Activated CD4-positive, alpha-beta T cell treated with anti-CD3 and anti-CD28 coated beads, Interleukin-2, amount 50 U/mL, for 48 hours (primary cell): ENCODE measurements at regions not wholly inside any gene's neighbourhood (a gene's known extent, or its start where the extent isn't known, plus 50 kb on each side); places are given as distances from the start of the nearest gene placed in this dataset.
"Not testable (repeated sequence)": the region's sequence is repeated elsewhere in the genome, so short reads cannot be mapped to it uniquely, and the experiment has no call there.

Source experiments
- DNase-seq, 2 experiments: peaks; one replicate each; pipeline ENCODE4 v3.0.0-alpha.2; 2020

DNA sequence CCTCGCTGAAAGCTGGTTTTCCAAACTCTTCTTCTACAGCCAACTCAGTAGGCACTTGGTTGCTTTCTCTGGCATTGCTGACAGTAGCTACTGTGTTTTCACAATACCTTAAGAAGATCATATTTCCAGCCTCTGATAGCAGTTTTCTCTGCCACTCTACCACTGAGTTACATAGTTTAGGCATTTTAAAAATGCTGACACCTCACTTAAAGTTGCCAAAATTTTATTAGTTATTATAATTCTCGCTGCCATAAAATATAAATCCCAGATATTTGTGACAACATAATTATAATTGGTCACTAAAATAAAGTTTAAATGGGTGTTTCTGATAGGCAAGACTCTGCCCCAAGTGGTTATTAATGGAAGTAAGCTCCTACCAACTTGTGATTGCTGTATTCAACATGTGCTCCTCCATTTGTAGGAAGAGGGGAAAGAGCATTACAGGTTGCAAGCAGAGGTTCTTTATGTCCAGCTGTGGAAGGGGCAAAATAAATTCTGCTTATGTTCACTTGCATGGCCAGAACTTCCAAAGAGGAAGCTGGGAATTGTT is 1202.8 kb downstream of the CNTNAP5 start:
- no peak for DNase-seq

DNA sequence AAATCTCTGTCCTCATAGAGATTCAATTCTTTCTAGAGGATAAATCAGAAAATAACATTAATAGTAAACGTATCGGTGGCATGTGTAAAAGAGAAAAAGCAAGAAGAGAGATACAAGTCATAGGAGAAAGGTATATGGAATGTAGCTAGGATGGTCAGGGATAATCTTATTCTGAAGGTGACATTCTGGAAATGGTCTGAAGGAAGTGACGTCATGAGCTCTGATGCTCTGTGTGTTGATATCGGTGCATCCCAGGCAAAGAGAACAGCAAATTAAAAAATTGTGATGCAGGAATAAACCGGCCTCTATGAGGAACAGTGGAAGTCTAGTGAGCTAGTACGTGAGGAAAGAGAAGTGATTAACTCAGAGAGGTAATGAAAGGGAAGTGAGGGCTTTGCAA is 1215.8 kb downstream of the CNTNAP5 start:
- DNase-seq, result no peak

DNA sequence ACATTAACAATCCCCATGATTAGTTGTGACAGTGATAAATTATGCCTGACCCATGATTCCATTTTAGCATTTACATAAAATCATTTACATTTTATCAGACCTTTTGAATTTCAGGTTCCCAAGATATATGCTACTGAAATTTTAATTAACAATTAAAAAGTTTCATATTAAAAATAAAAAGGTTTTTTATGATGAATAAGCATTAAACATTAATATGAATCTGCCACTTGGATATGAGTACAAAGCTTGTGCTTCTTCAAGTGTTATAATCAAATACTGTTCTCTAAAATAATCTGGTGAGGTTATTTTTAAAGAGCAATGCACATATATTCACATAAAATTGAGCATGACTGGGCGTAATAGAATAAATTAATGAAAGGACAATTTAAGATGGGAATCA is 1218.0 kb downstream of the CNTNAP5 start:
- DNase-seq, result no peak

DNA sequence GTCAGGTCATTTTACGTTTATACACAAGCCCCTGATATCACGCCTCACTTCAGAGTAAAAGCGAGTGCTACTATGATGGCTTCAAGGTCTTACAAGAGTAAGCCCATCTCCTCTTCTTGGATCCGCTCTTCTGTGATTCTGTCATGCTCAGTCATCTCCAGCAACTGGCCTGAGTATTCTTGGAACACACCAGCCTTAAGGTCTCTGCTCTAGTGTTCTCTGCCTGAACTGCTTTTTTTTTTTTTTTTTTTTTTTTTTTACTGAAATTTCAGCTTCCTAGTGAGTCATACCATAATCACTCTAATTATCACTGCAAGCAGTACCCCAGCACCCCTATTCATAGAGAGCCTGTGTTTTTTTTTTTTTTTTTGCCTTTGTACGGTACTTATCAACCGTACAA is 1228.9 kb downstream of the CNTNAP5 start:
- DNase-seq, result no peak

DNA sequence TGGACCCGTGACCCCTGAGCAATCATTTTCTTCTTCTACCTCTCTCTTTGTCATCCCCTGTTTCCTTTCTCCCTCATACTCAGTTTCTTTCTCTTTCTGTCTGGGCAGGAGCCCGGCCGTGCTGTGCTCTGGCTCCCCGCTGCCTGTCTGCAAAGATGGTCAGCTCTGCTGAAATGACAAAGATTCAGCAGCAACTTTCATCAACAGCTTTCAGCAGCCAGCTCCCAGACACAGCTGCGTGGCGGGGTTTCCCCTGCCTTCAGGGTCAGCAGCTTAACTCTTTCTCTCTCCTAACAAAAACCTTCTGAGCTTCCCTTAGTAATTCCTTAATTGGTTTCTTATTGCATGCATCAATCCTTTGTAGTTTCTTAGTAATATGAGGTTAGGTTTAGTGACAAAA is 1234.4 kb downstream of the CNTNAP5 start:
- no peak for DNase-seq

DNA sequence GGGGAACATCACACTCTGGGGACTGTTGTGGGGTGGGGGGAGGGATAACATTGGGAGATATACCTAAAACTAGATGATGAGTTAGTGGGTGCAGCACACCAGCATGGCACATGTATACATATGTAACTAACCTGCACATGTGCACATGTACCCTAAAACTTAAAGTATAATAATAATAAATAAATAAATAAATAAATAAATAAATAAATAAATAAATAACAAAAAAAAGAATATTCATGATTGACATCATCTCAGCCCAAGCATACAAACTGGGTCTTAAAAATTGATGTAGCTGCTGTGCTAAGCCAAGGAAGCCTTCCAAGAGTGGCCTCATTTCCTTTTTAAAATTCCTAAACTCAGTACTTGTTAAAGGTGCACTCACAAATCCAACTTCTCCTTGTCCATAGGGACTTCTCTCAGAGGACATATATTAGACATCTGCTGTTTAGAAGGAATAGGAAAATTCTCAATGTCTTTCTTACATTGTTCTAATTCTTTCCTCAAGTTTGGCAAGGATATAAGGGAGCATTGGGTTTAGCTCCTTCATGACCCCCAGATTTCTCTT is 1235.4 kb downstream of the CNTNAP5 start:
- DNase-seq, result not testable (repeated sequence)

DNA sequence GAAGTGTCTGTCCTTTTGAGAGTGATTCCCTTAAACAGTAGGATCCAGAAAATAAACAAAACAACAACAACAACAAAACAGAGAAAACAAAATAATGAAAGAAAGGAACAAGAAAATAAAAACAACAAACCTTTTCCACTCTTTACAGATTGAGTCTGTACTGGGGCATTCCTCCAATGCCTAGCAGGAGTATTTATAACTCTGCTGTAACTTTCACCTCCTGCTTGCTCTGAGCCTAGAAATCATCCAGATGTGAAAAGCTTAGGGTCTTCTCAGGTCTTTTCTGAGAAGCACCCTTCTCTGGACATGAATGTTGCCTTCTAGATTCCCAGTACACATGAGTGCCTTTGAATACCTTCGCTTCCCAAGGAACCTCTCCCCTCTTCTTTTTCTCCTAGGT is 1239.4 kb downstream of the CNTNAP5 start:
- no peak for DNase-seq

DNA sequence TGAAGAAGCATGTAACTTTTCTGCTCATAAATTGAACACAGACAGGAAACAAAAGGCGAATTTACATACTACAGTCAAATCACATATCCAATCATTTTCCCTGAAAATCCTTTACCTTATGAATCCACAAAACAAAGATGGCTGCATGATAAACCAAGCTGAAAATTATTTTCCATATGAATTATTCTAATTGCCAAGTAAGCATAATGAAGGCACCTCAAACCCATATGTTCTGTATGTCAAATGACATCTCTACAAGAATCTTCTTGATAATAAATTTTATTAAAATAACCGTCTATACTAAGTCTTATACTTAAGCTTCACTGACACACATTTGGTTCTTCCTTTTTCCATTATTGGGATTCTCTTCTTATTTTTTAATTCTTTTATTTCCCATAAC is 1242.6 kb downstream of the CNTNAP5 start:
- DNase-seq, result no peak

DNA sequence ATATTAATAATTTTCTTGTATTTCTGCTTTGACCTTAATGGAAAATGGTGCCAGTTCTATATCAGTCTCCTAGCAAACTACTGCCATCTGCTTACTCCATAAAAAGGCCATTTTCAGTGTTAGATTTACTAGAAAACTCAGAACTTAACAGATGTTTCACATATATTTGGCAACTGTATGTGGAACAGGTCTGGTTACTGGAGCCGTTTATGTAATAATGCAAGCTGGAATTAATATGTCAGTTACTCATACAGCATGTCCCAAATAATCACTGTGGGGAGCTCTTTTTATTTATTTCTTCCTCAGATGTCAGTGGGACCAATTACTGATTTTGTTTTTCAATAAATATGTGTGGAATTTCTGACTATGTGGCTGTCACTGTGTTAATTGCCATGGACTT is 1247.6 kb downstream of the CNTNAP5 start:
- no peak for DNase-seq

DNA sequence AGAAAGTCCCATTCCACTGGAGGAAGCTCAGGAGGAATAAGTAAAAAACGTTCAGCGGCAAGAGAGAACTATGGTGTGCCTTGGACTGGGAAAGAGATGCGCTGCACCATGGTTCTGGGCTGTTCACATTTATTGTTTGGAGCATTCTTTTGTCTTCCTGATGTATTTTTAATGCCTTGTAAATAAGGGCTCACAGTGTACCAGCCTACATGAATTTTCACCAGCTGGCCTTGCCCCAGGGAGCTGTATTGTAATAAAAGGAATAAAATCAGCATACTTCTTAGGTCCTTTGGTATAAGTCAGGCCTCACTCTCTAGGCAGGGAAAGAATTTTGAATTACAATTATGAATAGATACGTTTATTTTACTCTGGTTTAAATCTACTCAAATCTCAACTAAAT is 1249.6 kb downstream of the CNTNAP5 start:
- DNase-seq, result no peak

DNA sequence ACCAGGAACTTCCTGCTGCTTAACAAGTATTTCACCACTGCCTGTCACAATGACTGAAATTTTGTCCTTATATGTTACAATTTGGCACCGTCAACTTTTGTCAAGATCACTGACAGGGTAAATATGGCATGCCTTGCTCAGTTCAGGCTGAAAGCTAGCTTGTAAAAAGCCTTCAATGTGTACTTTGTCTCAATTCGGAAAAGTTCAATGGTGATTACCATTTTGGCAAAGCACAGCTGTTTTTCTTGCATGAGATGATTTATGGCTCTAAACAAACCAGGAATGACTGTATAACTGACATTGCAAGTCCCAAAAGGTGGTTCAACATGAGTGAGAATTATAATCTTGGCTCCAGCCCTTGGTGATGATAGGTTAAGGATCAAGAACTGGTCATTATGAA is 1255.2 kb downstream of the CNTNAP5 start:
- DNase-seq, result no peak

DNA sequence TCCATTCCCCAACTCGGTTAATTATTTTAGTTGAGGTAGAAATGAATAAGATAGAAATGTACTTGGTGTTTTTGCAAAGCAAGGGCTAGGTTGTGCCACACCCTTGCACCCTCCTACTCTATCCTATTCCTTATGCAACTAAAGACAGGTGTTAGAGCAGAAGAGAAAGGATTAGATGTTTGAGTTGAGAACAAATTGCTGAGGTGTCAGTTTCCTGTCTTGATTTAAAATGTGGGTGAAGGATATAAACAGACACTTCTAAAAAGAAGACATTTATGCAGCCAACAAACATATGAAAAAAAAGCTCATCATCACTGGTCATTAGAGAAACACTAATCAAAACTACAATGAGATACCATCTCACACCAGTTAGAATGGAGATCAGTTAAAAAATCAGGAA is 1256.2 kb downstream of the CNTNAP5 start:
- DNase-seq, result no peak

DNA sequence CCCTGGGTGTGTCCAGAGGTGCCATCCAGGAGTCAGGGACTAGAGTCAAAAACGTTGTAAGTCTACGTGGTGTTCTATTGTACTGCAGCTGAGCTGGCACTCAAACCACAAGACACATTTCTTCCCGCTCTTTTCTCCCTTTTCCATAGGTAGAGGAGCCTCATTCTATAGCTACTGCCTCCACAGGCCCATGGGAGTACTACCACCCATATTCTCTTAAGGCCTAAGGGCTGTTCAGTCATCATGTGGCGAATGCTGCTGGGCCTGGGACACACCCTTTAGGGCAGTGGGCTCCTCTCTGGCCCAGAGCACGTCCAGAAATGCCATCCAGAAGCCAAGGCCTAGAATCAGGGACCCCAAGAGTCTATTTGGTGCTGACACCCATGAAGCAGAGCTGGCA is 1271.7 kb downstream of the CNTNAP5 start:
- DNase-seq, result no peak

DNA sequence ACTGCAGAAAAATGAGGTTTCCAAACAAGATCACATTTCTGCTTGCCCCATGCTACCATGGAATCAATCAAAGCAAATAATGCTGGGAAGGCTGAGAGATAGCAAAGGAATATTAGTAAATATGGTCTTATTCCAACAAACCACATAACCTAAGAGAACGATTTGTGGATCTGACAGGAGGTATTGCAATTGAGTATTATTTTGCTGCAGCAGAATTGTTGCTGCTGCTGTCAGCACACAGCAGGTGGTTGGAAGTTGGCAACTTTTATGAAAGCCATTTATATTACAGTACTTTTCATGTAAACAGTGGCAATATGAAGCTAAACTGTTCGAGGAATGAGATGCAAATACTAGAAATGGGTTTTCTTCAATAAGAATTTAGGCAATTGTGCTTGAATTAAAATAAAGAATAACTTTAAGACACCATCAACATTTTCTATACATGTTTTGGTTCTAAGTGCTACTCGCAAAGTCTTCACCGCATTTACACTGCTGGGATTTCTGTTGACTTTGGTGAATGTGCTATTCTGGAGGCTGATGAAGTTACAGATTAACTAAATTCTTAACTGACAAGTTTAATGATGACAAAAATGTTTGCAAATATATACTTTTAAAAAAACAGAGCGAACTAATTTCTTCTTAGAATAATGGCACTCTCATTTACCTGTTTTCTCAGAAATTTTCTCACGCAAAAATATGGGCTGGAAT is 1285.7 kb downstream of the CNTNAP5 start:
- no peak for DNase-seq

DNA sequence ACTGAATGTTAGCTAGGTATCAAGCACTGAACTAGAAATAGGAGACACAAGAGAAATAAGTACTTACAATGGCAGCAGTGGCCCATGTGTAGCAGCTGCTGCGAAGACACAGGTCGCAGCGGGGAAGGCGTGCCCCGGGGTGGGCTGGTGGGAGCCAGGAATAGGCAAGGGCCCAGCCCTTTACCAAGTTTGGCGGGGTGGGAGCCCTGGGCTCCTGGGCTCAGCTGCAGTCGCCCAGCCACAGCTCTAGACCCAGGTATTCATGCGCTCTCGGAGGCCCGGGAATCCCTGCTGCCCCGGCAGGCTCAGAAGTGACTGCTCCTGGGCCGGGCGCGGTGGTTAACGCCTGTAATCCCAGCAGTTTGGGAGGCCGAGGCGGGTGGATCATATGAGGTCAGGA is 1287.3 kb downstream of the CNTNAP5 start:
- DNase-seq, result no peak

DNA sequence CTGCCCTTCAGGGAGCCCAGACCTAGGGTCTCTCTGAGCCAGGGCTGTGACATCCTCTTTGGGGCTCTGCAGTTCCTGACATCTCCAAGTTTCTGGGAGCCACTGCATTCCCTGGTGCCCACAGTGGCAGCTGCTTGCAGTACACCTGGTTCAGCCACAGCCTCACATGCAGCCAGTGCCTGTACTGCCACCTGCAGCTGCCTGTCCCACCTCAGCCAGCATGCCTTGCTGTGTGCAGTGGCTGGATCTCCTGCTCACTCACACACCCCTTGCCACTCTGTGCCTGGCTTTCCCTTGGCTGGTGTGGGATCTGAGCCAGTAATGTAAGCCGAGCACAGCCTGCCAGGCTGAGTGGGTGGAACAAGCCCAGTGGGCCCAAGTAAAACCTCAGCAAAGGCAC is 1288.7 kb downstream of the CNTNAP5 start:
- no peak for DNase-seq

DNA sequence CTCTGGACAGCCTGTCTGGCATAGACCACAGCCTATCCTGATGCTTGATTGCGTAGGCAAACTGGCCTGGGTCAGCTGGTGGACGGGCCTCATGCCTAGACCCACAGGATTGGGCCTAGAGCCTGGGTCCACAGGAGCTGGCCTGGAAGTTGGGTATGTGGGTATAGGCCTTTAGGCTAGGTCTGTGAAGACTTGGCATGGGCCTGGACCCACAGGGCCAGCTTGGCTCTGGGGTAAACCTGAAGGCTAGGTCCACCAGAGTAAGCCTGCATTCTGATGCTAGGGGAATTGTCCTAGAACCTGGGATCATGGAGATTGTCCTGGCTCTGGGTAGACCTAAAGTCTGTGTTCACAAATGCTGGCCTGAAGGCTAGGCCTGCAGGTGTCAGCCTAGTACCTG is 1293.7 kb downstream of the CNTNAP5 start:
- DNase-seq, result no peak

DNA sequence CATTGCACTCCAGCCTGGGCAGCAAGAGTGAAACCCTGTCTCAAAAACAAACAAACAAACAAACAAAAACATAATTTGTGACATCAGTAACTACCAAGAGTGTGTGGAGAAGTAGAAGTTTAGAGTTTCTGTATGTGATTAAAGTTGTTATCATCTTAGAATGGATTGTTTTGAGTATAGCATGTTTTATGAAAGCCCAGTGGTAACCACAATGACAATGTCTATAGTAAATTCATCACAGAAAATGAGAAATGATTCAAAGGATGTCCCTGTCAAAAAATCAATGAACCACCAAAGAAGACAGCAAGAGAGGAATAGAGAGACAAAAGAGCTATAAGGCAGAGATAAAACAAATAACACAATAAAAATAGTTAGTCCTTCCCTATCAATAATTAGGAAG is 1299.2 kb downstream of the CNTNAP5 start:
- no peak for DNase-seq

DNA sequence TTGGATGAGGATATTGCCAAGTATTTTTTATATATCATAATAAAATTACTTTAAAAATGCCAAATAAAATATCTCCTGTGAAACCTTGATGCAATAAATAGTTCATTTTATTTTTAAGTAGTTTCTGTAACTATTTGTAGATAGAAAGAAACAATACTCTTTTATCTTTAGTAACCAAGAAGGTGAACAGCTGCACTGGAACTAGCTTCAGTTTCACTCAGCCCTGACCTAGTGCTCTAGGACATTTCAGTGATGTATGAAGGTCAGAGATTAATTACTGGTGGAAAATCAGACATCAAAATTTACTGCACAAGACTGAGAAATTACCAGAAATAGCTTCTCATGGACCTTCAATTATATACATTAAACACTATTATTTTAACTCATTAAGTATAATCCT is 1305.0 kb downstream of the CNTNAP5 start:
- no peak for DNase-seq

DNA sequence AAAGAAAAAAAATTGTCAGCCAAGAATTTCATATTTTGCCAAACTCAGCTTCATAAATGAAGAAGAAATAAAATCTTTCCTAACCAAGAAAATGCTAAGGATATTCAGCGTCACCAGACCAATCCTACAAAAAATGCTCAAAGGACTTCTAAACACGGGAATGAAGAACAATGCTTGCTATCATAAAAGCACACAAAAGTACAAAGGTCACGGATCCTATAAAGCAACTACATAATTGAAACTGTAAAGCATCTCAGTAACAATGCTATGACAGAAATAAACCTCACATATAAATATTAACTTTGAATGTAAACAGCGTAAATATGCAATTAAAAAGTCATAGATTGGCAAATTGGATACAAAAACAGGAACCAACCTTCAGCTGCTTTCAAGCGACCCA is 1314.6 kb upstream of the GYPC start:
- no peak for DNase-seq

DNA sequence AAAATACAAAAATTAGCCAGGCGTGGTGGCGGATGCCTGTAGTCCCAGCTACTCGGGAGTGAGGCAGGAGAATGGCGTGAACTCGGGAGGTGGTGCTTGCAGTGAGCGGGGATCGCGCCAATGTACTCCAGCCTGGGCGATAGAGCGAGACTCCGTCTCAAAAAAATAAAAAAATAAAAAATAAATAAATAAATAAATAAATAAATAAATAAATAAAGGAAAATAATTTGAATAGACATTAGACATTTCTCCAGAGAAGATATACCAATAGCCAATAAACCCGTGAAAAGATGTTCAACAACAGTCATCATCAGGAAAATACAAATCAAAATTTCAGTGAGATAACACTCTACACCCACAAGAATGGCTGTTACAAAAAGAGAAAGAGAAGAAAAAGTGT is 1302.4 kb upstream of the GYPC start:
- not testable (repeated sequence) for DNase-seq

DNA sequence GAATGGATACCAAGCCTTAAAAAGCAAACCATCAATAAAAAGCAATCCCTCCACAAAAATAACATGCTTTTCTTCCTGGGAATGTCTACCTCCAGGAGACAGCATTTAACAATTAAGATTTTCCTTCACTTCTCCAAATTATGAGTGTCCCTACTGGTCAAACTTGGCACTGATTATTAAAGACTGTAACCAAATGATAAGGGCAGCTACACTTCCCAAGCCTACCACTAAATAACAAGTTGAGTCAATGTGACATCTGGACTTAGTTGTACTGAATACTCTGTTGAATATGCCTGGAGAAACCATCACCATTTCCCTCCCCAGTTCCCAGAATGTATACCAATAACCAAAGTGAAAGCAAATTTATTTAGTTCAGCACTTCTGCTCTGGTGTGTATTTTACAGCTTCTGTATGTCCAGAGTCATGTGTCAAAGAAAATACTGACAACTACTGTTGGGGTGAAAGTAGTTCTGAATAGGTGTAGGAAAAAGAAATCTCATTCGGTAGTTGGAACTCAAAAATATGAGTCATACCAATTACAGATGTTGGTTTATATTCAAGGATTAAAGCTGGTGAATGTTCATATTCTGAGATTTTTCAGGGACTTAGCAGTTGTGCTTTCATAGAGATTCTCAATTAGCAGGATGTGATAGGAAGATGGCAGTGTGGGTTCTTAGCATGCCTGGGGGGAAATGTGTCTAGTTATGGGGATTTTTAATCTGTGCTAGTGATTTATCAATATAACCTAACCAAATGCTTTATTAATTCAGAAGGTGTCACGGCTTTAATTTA is 1291.6 kb upstream of the GYPC start:
- no peak for DNase-seq

DNA sequence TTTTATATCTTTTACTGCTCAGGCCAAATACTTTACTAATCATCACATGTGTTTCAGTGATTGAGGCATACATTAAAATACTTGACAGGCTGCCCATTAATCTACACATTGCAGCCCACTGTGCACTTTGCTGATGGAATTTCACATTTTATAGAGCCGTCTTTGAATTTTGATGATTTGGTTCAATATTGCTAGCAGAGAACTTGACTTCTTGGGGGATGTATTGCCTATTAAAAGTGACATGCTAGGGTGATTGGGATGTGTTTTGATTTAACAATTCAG is 1291.0 kb upstream of the GYPC start:
- DNase-seq, result no peak

DNA sequence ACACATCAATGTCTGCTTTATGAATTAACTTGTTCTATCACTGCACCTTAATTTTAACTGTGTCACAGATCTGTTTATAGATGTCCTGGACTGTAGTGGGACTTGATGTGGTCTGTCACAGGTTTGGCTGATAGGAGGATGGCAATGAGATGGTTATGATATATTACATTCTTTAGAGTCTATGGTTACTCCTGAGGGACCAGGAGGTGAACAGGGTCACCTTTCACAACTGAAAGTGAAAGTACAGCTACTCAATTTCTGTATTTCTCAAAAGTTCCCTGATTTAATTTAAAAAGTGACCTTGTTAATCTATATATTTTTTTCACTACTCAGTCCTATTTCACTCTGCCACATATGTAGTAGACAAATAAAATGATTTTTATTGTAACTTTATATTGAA is 1284.1 kb upstream of the GYPC start:
- no peak for DNase-seq
